ENCODE measurements at regions not wholly inside any gene's neighbourhood (a gene's known extent, or its start where the extent isn't known, plus 50 kb on each side); places are given as distances from the start of the nearest gene placed in this dataset.

- TF ChIP-seq CTCF (IDR thresholded peaks at IDR 0.05; ENCODE audit: low read length) (no peak), EZH2 (IDR thresholded peaks at IDR 0.05; ENCODE audit: borderline replicate concordance, low read length) (no peak)
Measured at GRCh38 chrX:14361435-14361834, 167.9 kb upstream of the GLRA2 start.
